ENCODE measurements at regions not wholly inside any gene's neighbourhood (a gene's known extent, or its start where the extent isn't known, plus 50 kb on each side); places are given as distances from the start of the nearest gene placed in this dataset.

DNA sequence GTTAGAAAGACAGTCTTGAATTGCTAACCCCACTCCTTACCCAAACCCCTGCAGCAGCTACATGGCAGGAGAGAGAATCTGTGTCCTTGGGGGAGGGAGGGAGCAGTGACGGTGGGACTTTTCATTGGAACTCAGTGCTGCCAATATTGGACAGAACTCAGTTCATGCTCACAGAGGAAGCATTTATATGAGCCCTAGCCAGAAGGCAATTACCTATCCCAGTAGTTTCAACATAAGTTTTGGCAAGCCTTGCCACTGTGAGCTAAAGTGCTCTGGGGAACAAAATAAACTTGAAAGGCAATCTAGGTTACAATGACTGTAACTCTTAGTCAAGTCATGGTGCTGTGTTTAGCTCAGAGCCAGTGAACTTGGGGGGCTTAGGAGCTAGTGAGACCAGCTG is 1013.4 kb upstream of the COX7C start:
- TF ChIP-seq CTCF (IDR thresholded peaks at IDR 0.05) = no peak
- ATAC-seq = no peak
- no peak for DNase-seq
- Mint-ChIP-seq H3K9me3 (peaks cover 10 to 13% of the 10 kb centered on the region in 2 donors), H3K27me3 (ENCODE audit: low read depth in 2 of 2) (no peaks in the 10 kb centered on the region), H3K4me1 (no peaks in the 10 kb centered on the region), H3K4me3 (no peak overlapping the region), H3K36me3 (peaks cover 8% of the 10 kb centered on the region), H3K27ac (no peak overlapping the region)
- H3K36me3 ChIP-seq (ENCODE audit: control insufficient read depth, insufficient read depth, low read length) = no peaks in the 10 kb centered on the region
- no peak overlapping the region for H3K27ac ChIP-seq (ENCODE audit: low read length)
- H3K9me3 ChIP-seq (ENCODE audit: control insufficient read depth, insufficient read depth, low read length) = no peaks in the 10 kb centered on the region
- no peaks in the 10 kb centered on the region for H3K27me3 ChIP-seq (ENCODE audit: control insufficient read depth, insufficient read depth, low read length)
- no peak overlapping the region for H3K4me3 ChIP-seq (ENCODE audit: low read length)
- intact Hi-C loops (cut with micrococcal nuclease) = no loop called here
- 75% methylated on average over 1 of the region's 1 CpG for WGBS (ENCODE audit: insufficient coverage)
- H3K4me1 ChIP-seq (ENCODE audit: control insufficient read depth, insufficient read depth, low read length) = no peaks in the 10 kb centered on the region

GRCh38 chr5:85604786-85605185 is 1013.0 kb upstream of the COX7C start:
- ATAC-seq = no peak
- Histone ChIP-seq H3K27me3 (ENCODE audit: control insufficient read depth, insufficient read depth, low read length) (no peaks in the 10 kb centered on the region), H3K27ac (ENCODE audit: low read length) (no peak overlapping the region), H3K9me3 (ENCODE audit: control insufficient read depth, insufficient read depth, low read length) (no peaks in the 10 kb centered on the region), H3K36me3 (ENCODE audit: control insufficient read depth, insufficient read depth, low read length) (no peaks in the 10 kb centered on the region), H3K4me3 (ENCODE audit: low read length) (no peak overlapping the region), H3K4me1 (ENCODE audit: control insufficient read depth, insufficient read depth, low read length) (no peaks in the 10 kb centered on the region)
- intact Hi-C loops (cut with micrococcal nuclease) = no loop called here
- no peak for DNase-seq
- H3K4me1 Mint-ChIP-seq = no peaks in the 10 kb centered on the region
- H3K27me3 Mint-ChIP-seq (ENCODE audit: low read depth in 2 of 2) = no peaks in the 10 kb centered on the region
- H3K27ac Mint-ChIP-seq = no peak overlapping the region
- 94% methylated on average over 3 of the region's 4 CpGs for WGBS (ENCODE audit: insufficient coverage)
- H3K36me3 Mint-ChIP-seq = peaks cover 8% of the 10 kb centered on the region
- peaks cover 10 to 13% of the 10 kb centered on the region in 2 donors for H3K9me3 Mint-ChIP-seq
- no peak for TF ChIP-seq CTCF (IDR thresholded peaks at IDR 0.05)
- H3K4me3 Mint-ChIP-seq = no peak overlapping the region

- no peak overlapping the region for H3K27ac Mint-ChIP-seq
- intact Hi-C loops (cut with micrococcal nuclease) = no loop called here
- no peaks in the 10 kb centered on the region for H3K36me3 ChIP-seq (ENCODE audit: control insufficient read depth, insufficient read depth, low read length)
Observed at GRCh38 chr5:85605381-85605780, 1012.4 kb upstream of the COX7C start.

More at GRCh38 chr5:85605381-85605780, 1012.4 kb upstream of the COX7C start:
- Histone ChIP-seq H3K27ac (ENCODE audit: low read length) (no peak overlapping the region), H3K9me3 (ENCODE audit: control insufficient read depth, insufficient read depth, low read length) (no peaks in the 10 kb centered on the region), H3K4me1 (ENCODE audit: control insufficient read depth, insufficient read depth, low read length) (no peaks in the 10 kb centered on the region), H3K4me3 (ENCODE audit: low read length) (no peak overlapping the region), H3K27me3 (ENCODE audit: control insufficient read depth, insufficient read depth, low read length) (no peaks in the 10 kb centered on the region)
- H3K4me1 Mint-ChIP-seq = no peaks in the 10 kb centered on the region
- H3K4me3 Mint-ChIP-seq = no peak overlapping the region
- H3K27me3 Mint-ChIP-seq (ENCODE audit: low read depth in 2 of 2) = no peaks in the 10 kb centered on the region
- peaks cover 12 to 13% of the 10 kb centered on the region in 2 donors for H3K9me3 Mint-ChIP-seq
- TF ChIP-seq CTCF (IDR thresholded peaks at IDR 0.05) = no peak
- DNase-seq (no peak), ATAC-seq (no peak)
- peaks cover 8% of the 10 kb centered on the region for H3K36me3 Mint-ChIP-seq

All from natural killer cell (primary cell).